WTC11 (cell line): ENCODE measurements at regions not wholly inside any gene's neighbourhood (a gene's known extent, or its start where the extent isn't known, plus 50 kb on each side); places are given as distances from the start of the nearest gene placed in this dataset.

Source experiments
- ATAC-seq: fragments of 200-7000 bp; cut with Tn5 transposase; 2 replicates; pipeline ENCODE4 v1.10.0; 2021; ENCODE audit warnings: mild to moderate bottlenecking, moderate library complexity
- CTCF ChIA-PET: fragments of 300-600 bp; sonication (Branson Sonifier 250); formaldehyde crosslinking; loops from one replicate; lab custom pipeline; 2021; ENCODE audit warnings: antibody characterized with exemption; lab: Charles Lee
- POLR2A ChIA-PET: fragments of 350-600 bp; sonication (Branson Sonifier 250); formaldehyde crosslinking; loops from one replicate; lab custom pipeline; 2021; ENCODE audit warnings: antibody characterized with exemption; lab: Charles Lee
- DNase-seq: peaks from one replicate; pipeline ENCODE4 v3.0.0; 2021; ENCODE audit warnings: low spot score
- H3K27ac Mint-ChIP-seq: 2 replicates; pipeline ENCODE4 v1.8.0; 2021; ENCODE audit warnings: mixed read lengths
- H3K27me3 Mint-ChIP-seq: 2 replicates; pipeline ENCODE4 v1.8.0; 2021; ENCODE audit warnings: low read depth, mild to moderate bottlenecking, moderate library complexity, mixed read lengths
- H3K36me3 Mint-ChIP-seq: 2 replicates; pipeline ENCODE4 v1.8.0; 2021; ENCODE audit warnings: mixed read lengths
- H3K4me1 Mint-ChIP-seq: 2 replicates; pipeline ENCODE4 v1.8.0; 2022; ENCODE audit warnings: mixed read lengths
- H3K4me3 Mint-ChIP-seq: 2 replicates; pipeline ENCODE4 v1.8.0; 2021; ENCODE audit warnings: mild to moderate bottlenecking, moderate library complexity, mixed read lengths
- H3K9me3 Mint-ChIP-seq: 2 replicates; pipeline ENCODE4 v1.8.0; 2021; ENCODE audit warnings: mixed read lengths
- EMX1 ChIP-seq: fragments of 250-450 bp; sonication (Bioruptor Pico); IDR thresholded peaks from 2 replicates; pipeline ENCODE4 v1.8.0; 2021; ENCODE audit warnings: mild to moderate bottlenecking
- IRF2 ChIP-seq: sonication (generic); formaldehyde crosslinking; IDR thresholded peaks from 2 replicates; pipeline ENCODE4 v1.8.0; 2022; ENCODE audit warnings: low read depth, missing genetic modification reagents, borderline replicate concordance
- JUN ChIP-seq: sonication (generic); formaldehyde crosslinking; IDR thresholded peaks from 2 replicates; pipeline ENCODE4 v1.8.0; 2023; ENCODE audit warnings: mild to moderate bottlenecking, missing genetic modification reagents
- MXD4 ChIP-seq: fragments of 250-450 bp; sonication (Bioruptor Pico); IDR thresholded peaks from 2 replicates; pipeline ENCODE4 v1.8.0; 2021; ENCODE audit warnings: mild to moderate bottlenecking, moderate library complexity, borderline replicate concordance
- NFE2L1 ChIP-seq: sonication (generic); formaldehyde crosslinking; IDR thresholded peaks from 2 replicates; pipeline ENCODE4 v1.8.1; 2023; ENCODE audit warnings: missing genetic modification reagents
- PRRX2 ChIP-seq: fragments of 250-450 bp; sonication (Bioruptor Pico); IDR thresholded peaks from 2 replicates; pipeline ENCODE4 v1.8.0; 2021; ENCODE audit warnings: mild to moderate bottlenecking
- SOX15 ChIP-seq: fragments of 250-450 bp; sonication (Bioruptor Pico); IDR thresholded peaks from 2 replicates; pipeline ENCODE4 v1.9.0; 2021; ENCODE audit warnings: mild to moderate bottlenecking
- SP1 ChIP-seq: sonication (generic); formaldehyde crosslinking; conservative IDR thresholded peaks from 2 replicates; pipeline ENCODE4 v1.8.1; 2022; ENCODE audit warnings: missing genetic modification reagents
- TP53 ChIP-seq: sonication (generic); formaldehyde crosslinking; IDR thresholded peaks from 2 replicates; pipeline ENCODE4 v1.8.1; 2023; ENCODE audit warnings: mild to moderate bottlenecking, missing genetic modification reagents
- ZNF671 ChIP-seq: fragments of 250-450 bp; sonication (Bioruptor Pico); IDR thresholded peaks from 2 replicates; pipeline ENCODE4 v1.8.0; 2021; ENCODE audit warnings: mild to moderate bottlenecking
- TF ChIP-seq, protein P1 (sequence below): sonication (generic); formaldehyde crosslinking; IDR thresholded peaks from 2 replicates; pipeline ENCODE4 v1.8.0; 2022; ENCODE audit warnings: mild to moderate bottlenecking, missing genetic modification reagents
- TF ChIP-seq, protein P2 (sequence below): sonication (generic); formaldehyde crosslinking; conservative IDR thresholded peaks from 2 replicates; pipeline ENCODE4 v1.8.1; 2023; ENCODE audit warnings: mild to moderate bottlenecking, low read depth, missing genetic modification reagents, moderate library complexity
- TF ChIP-seq, protein P3 (sequence below): sonication (generic); formaldehyde crosslinking; conservative IDR thresholded peaks from 2 replicates; pipeline ENCODE4 v1.8.1; 2022; ENCODE audit warnings: mild to moderate bottlenecking, missing genetic modification reagents
- TF ChIP-seq, protein P4 (sequence below): sonication (generic); formaldehyde crosslinking; IDR thresholded peaks from 2 replicates; pipeline ENCODE4 v1.8.0; 2022; ENCODE audit warnings: mild to moderate bottlenecking, missing genetic modification reagents
- TF ChIP-seq, protein P5 (sequence below): fragments of 250-450 bp; sonication (Bioruptor Pico); IDR thresholded peaks from 2 replicates; pipeline ENCODE4 v1.9.0; 2021; ENCODE audit warnings: mild to moderate bottlenecking
- TF ChIP-seq, protein P6 (sequence below): fragments of 250-450 bp; sonication (Bioruptor Pico); IDR thresholded peaks from 2 replicates; pipeline ENCODE4 v2.1.2; 2022; ENCODE audit warnings: mild to moderate bottlenecking, moderate library complexity
- TF ChIP-seq, protein P7 (sequence below): fragments of 200-600 bp; IDR thresholded peaks from 2 replicates; pipeline ENCODE4 v1.8.0; 2022; ENCODE audit warnings: antibody characterized with exemption

DNA sequence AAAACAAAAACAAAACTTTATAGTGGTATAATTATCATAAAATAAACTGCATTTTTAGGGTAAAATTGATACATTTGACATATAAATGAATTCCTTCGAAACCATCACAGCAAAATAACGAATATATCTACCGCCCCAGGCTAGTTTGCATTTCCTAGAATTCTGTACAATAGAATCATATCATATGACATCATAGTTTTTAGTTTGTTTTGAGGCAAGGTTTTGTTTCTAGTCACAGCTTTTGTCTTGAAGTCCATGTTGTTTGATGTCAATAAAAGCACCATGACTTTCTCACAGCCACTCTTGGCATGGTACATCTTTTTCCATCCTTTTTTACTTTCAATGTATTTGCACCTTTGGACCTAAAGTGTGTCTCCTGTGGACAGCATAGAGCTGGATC is 102.9 kb downstream of the FOXL3 start:
- DNase-seq (no peak), ATAC-seq (no peak)
- CTCF ChIA-PET, result no interaction called here
- POLR2A ChIA-PET, result no interaction called here
- Mint-ChIP-seq H3K4me1 (no peaks in the 10 kb centered on the region), H3K9me3 (peaks cover 51% of the 10 kb centered on the region), H3K4me3 (no peak overlapping the region), H3K27ac (no peak overlapping the region), H3K36me3 (peaks cover 28% of the 10 kb centered on the region), H3K27me3 (peaks cover 20% of the 10 kb centered on the region; the same call in 1 of the 2 replicates)
- TF ChIP-seq ZNF671 (CRISPR knock-in tag) (no peak), MXD4 (CRISPR knock-in tag) (no peak), PRRX2 (no peak), SOX15 (no peak), EMX1 (CRISPR knock-in tag) (no peak), SP1 (CRISPR knock-in tag) (no peak), TP53 (no peak), JUN (CRISPR knock-in tag) (no peak), IRF2 (CRISPR knock-in tag) (no peak), NFE2L1 (CRISPR knock-in tag) (no peak)
- TF ChIP-seq, protein P1, sequence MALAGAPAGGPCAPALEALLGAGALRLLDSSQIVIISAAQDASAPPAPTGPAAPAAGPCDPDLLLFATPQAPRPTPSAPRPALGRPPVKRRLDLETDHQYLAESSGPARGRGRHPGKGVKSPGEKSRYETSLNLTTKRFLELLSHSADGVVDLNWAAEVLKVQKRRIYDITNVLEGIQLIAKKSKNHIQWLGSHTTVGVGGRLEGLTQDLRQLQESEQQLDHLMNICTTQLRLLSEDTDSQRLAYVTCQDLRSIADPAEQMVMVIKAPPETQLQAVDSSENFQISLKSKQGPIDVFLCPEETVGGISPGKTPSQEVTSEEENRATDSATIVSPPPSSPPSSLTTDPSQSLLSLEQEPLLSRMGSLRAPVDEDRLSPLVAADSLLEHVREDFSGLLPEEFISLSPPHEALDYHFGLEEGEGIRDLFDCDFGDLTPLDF (CRISPR knock-in tag), result no peak
- TF ChIP-seq, protein P2, sequence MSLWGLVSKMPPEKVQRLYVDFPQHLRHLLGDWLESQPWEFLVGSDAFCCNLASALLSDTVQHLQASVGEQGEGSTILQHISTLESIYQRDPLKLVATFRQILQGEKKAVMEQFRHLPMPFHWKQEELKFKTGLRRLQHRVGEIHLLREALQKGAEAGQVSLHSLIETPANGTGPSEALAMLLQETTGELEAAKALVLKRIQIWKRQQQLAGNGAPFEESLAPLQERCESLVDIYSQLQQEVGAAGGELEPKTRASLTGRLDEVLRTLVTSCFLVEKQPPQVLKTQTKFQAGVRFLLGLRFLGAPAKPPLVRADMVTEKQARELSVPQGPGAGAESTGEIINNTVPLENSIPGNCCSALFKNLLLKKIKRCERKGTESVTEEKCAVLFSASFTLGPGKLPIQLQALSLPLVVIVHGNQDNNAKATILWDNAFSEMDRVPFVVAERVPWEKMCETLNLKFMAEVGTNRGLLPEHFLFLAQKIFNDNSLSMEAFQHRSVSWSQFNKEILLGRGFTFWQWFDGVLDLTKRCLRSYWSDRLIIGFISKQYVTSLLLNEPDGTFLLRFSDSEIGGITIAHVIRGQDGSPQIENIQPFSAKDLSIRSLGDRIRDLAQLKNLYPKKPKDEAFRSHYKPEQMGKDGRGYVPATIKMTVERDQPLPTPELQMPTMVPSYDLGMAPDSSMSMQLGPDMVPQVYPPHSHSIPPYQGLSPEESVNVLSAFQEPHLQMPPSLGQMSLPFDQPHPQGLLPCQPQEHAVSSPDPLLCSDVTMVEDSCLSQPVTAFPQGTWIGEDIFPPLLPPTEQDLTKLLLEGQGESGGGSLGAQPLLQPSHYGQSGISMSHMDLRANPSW (CRISPR knock-in tag), result no peak
- TF ChIP-seq, protein P3, sequence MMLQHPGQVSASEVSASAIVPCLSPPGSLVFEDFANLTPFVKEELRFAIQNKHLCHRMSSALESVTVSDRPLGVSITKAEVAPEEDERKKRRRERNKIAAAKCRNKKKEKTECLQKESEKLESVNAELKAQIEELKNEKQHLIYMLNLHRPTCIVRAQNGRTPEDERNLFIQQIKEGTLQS (CRISPR knock-in tag), result no peak
- TF ChIP-seq, protein P4, sequence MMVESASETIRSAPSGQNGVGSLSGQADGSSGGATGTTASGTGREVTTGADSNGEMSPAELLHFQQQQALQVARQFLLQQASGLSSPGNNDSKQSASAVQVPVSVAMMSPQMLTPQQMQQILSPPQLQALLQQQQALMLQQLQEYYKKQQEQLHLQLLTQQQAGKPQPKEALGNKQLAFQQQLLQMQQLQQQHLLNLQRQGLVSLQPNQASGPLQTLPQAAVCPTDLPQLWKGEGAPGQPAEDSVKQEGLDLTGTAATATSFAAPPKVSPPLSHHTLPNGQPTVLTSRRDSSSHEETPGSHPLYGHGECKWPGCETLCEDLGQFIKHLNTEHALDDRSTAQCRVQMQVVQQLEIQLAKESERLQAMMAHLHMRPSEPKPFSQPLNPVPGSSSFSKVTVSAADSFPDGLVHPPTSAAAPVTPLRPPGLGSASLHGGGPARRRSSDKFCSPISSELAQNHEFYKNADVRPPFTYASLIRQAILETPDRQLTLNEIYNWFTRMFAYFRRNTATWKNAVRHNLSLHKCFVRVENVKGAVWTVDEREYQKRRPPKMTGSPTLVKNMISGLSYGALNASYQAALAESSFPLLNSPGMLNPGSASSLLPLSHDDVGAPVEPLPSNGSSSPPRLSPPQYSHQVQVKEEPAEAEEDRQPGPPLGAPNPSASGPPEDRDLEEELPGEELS (CRISPR knock-in tag), result no peak
- TF ChIP-seq, protein P5, sequence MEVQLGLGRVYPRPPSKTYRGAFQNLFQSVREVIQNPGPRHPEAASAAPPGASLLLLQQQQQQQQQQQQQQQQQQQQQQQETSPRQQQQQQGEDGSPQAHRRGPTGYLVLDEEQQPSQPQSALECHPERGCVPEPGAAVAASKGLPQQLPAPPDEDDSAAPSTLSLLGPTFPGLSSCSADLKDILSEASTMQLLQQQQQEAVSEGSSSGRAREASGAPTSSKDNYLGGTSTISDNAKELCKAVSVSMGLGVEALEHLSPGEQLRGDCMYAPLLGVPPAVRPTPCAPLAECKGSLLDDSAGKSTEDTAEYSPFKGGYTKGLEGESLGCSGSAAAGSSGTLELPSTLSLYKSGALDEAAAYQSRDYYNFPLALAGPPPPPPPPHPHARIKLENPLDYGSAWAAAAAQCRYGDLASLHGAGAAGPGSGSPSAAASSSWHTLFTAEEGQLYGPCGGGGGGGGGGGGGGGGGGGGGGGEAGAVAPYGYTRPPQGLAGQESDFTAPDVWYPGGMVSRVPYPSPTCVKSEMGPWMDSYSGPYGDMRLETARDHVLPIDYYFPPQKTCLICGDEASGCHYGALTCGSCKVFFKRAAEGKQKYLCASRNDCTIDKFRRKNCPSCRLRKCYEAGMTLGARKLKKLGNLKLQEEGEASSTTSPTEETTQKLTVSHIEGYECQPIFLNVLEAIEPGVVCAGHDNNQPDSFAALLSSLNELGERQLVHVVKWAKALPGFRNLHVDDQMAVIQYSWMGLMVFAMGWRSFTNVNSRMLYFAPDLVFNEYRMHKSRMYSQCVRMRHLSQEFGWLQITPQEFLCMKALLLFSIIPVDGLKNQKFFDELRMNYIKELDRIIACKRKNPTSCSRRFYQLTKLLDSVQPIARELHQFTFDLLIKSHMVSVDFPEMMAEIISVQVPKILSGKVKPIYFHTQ, result no peak
- TF ChIP-seq, protein P6, sequence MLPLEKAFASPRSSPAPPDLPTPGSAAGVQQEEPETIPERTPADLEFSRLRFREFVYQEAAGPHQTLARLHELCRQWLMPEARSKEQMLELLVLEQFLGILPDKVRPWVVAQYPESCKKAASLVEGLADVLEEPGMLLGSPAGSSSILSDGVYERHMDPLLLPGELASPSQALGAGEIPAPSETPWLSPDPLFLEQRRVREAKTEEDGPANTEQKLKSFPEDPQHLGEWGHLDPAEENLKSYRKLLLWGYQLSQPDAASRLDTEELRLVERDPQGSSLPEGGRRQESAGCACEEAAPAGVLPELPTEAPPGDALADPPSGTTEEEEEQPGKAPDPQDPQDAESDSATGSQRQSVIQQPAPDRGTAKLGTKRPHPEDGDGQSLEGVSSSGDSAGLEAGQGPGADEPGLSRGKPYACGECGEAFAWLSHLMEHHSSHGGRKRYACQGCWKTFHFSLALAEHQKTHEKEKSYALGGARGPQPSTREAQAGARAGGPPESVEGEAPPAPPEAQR (CRISPR knock-in tag), result no peak
- TF ChIP-seq, protein P7, sequence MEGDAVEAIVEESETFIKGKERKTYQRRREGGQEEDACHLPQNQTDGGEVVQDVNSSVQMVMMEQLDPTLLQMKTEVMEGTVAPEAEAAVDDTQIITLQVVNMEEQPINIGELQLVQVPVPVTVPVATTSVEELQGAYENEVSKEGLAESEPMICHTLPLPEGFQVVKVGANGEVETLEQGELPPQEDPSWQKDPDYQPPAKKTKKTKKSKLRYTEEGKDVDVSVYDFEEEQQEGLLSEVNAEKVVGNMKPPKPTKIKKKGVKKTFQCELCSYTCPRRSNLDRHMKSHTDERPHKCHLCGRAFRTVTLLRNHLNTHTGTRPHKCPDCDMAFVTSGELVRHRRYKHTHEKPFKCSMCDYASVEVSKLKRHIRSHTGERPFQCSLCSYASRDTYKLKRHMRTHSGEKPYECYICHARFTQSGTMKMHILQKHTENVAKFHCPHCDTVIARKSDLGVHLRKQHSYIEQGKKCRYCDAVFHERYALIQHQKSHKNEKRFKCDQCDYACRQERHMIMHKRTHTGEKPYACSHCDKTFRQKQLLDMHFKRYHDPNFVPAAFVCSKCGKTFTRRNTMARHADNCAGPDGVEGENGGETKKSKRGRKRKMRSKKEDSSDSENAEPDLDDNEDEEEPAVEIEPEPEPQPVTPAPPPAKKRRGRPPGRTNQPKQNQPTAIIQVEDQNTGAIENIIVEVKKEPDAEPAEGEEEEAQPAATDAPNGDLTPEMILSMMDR, result no peak
